Activated CD4-positive, alpha-beta T cell treated with anti-CD3 and anti-CD28 coated beads for 4 hours (primary cell): ENCODE measurements at regions not wholly inside any gene's neighbourhood (a gene's known extent, or its start where the extent isn't known, plus 50 kb on each side); places are given as distances from the start of the nearest gene placed in this dataset.

Experiments used
- DNase-seq, 2 donors: peaks; one replicate each; pipeline ENCODE4 v3.0.0-alpha.2; 2020

GRCh38 chr5:159422910-159423309 is 92.6 kb upstream of the IL12B start:
- DNase-seq = no peak

- DNase-seq = no peak
These were observed 93.8 kb upstream of the IL12B start for GRCh38 chr5:159424123-159424522.

GRCh38 chr5:159426694-159427093 is 96.4 kb upstream of the IL12B start:
- no peak for DNase-seq

- DNase-seq = no peak
These were observed 97.1 kb upstream of the IL12B start for GRCh38 chr5:159427180-159428012.

- no peak for DNase-seq
These were observed 100.2 kb upstream of the IL12B start for GRCh38 chr5:159430361-159431012.

- no peak for DNase-seq
These were observed 105.6 kb upstream of the IL12B start for GRCh38 chr5:159435855-159436254.

- no peak for DNase-seq
These were observed 107.8 kb upstream of the IL12B start for GRCh38 chr5:159438092-159438491.

GRCh38 chr5:159439002-159439401 is 108.7 kb upstream of the IL12B start:
- DNase-seq = no peak

- no peak for DNase-seq
These were observed 109.9 kb upstream of the IL12B start for GRCh38 chr5:159440235-159440634.

- no peak for DNase-seq
These were observed 110.7 kb upstream of the IL12B start for GRCh38 chr5:159440968-159441367.

GRCh38 chr5:159441441-159441840 is 111.2 kb upstream of the IL12B start:
- DNase-seq = no peak

GRCh38 chr5:159442206-159442850 is 112.0 kb upstream of the IL12B start:
- no peak for DNase-seq

- DNase-seq = peak in 1 of 2 donors; percentile 3
These were observed 114.3 kb upstream of the IL12B start for GRCh38 chr5:159444441-159445082.

- DNase-seq = no peak
These were observed 116.8 kb upstream of the IL12B start for GRCh38 chr5:159447116-159447515.

GRCh38 chr5:159448841-159449407 is 118.6 kb upstream of the IL12B start:
- no peak for DNase-seq

- no peak for DNase-seq
These were observed 119.6 kb upstream of the IL12B start for GRCh38 chr5:159449925-159450324.

- DNase-seq = no peak
These were observed 120.1 kb upstream of the IL12B start for GRCh38 chr5:159450417-159450816.

GRCh38 chr5:159451197-159452052 is 121.1 kb upstream of the IL12B start:
- DNase-seq = no peak

- DNase-seq = no peak
These were observed 122.3 kb upstream of the IL12B start for GRCh38 chr5:159452480-159453167.

- DNase-seq = no peak
These were observed 122.9 kb upstream of the IL12B start for GRCh38 chr5:159453209-159453608.

- DNase-seq = no peak
These were observed 126.0 kb upstream of the IL12B start for GRCh38 chr5:159456261-159456660.
